Hepatocyte (in vitro differentiated cells): ENCODE measurements at regions not wholly inside any gene's neighbourhood (a gene's known extent, or its start where the extent isn't known, plus 50 kb on each side); places are given as distances from the start of the nearest gene placed in this dataset.

Experiments
- DNase-seq: peaks from one replicate; pipeline ENCODE4 v3.0.0-alpha.2; 2016; ENCODE audit warnings: low spot score
- H2AFZ ChIP-seq: fragments of 200-600 bp; sonication (generic); 2 replicates; pipeline ENCODE4 v1.6.0; 2016; ENCODE audit warnings: antibody characterized with exemption, mild to moderate bottlenecking
- H3K27ac ChIP-seq: fragments of 200-600 bp; sonication (generic); 2 replicates; pipeline ENCODE4 v1.5.1; 2016; ENCODE audit warnings: mild to moderate bottlenecking
- H3K27me3 ChIP-seq: fragments of 200-600 bp; sonication (generic); 2 replicates; pipeline ENCODE4 v1.6.1; 2016
- H3K36me3 ChIP-seq: fragments of 200-600 bp; sonication (generic); replicated peaks from 2 replicates; pipeline ENCODE4 v1.5.1; 2016; ENCODE audit warnings: low read depth; ENCODE audit not compliant: insufficient read depth
- H3K4me1 ChIP-seq: fragments of 200-600 bp; sonication (generic); 2 replicates; pipeline ENCODE4 v1.5.1; 2016; ENCODE audit warnings: mild to moderate bottlenecking, moderate library complexity; ENCODE audit not compliant: insufficient read depth
- H3K4me2 ChIP-seq: fragments of 200-600 bp; sonication (generic); 2 replicates; pipeline ENCODE4 v1.6.0; 2016
- H3K4me3 ChIP-seq: fragments of 200-600 bp; sonication (generic); 2 replicates; pipeline ENCODE4 v1.5.1; 2016; ENCODE audit warnings: mild to moderate bottlenecking
- H3K79me2 ChIP-seq: fragments of 200-600 bp; sonication (generic); 2 replicates; pipeline ENCODE4 v1.6.0; 2017; ENCODE audit warnings: mild to moderate bottlenecking
- H3K9me2 ChIP-seq: fragments of 200-600 bp; sonication (generic); replicated peaks from 2 replicates; pipeline ENCODE4 v1.6.0; 2017; ENCODE audit warnings: mild to moderate bottlenecking; ENCODE audit not compliant: insufficient read depth
- H3K9me3 ChIP-seq: fragments of 200-600 bp; sonication (generic); 2 replicates; pipeline ENCODE4 v1.5.1; 2016; ENCODE audit warnings: low read depth, mild to moderate bottlenecking
- H4K20me1 ChIP-seq: fragments of 200-600 bp; sonication (generic); 2 replicates; pipeline ENCODE4 v1.6.0; 2016; ENCODE audit warnings: mild to moderate bottlenecking; ENCODE audit not compliant: insufficient read depth, poor library complexity, severe bottlenecking
- CTCF ChIP-seq: fragments of 200-600 bp; sonication (generic); IDR thresholded peaks from 2 replicates; pipeline ENCODE4 v1.5.1; 2016; ENCODE audit warnings: antibody characterized with exemption, mild to moderate bottlenecking; ENCODE audit not compliant: poor library complexity
- EZH2 ChIP-seq: fragments of 200-600 bp; sonication (generic); IDR thresholded peaks from 2 replicates; pipeline ENCODE4 v1.6.1; 2016; ENCODE audit warnings: antibody characterized with exemption, mild to moderate bottlenecking, borderline replicate concordance
- EZH2phosphoT487 ChIP-seq: fragments of 200-600 bp; sonication (generic); IDR thresholded peaks from one replicate; pipeline ENCODE4 v1.6.1; 2018; ENCODE audit warnings: antibody characterized with exemption, mild to moderate bottlenecking, low read depth, moderate library complexity; ENCODE audit not compliant: unreplicated experiment, severe bottlenecking
- WGBS: methylation state at CpG from one replicate; pipeline ENCODE4 v1.1.6; 2016; ENCODE audit warnings: low lambda C conversion rate; ENCODE audit errors: missing lambda C conversion rate; 5-methylcytosine and 5-hydroxymethylcytosine counted together

- Histone ChIP-seq H3K4me3 (no peak overlapping the region), H3K9me3 (no peaks in the 10 kb centered on the region), H3K4me2 (no peak overlapping the region), H2AFZ (no peak overlapping the region), H3K36me3 (no peaks in the 10 kb centered on the region), H4K20me1 (no peaks in the 10 kb centered on the region), H3K27me3 (no peaks in the 10 kb centered on the region), H3K79me2 (no peaks in the 10 kb centered on the region), H3K9me2 (no peaks in the 10 kb centered on the region), H3K27ac (no peak overlapping the region), H3K4me1 (no peaks in the 10 kb centered on the region)
- 86% methylated on average over 6 of the region's 6 CpGs for WGBS
- no peak for DNase-seq
- TF ChIP-seq EZH2phosphoT487 (no peak), CTCF (no peak), EZH2 (no peak)
These were observed 837.9 kb upstream of the RBFOX1 start for GRCh38 chr16:6494716-6495115.

GRCh38 chr16:6493555-6493954 lies 839.1 kb upstream of the RBFOX1 start:
- Histone ChIP-seq H3K79me2 (no peaks in the 10 kb centered on the region), H3K9me3 (no peaks in the 10 kb centered on the region), H3K36me3 (no peaks in the 10 kb centered on the region), H3K9me2 (no peaks in the 10 kb centered on the region), H3K27me3 (no peaks in the 10 kb centered on the region), H3K4me2 (no peak overlapping the region), H3K4me1 (no peaks in the 10 kb centered on the region), H2AFZ (no peak overlapping the region), H4K20me1 (no peaks in the 10 kb centered on the region), H3K27ac (no peak overlapping the region), H3K4me3 (no peak overlapping the region)
- no peak for DNase-seq
- TF ChIP-seq EZH2 (no peak), CTCF (no peak), EZH2phosphoT487 (no peak)
- 88% methylated on average over 6 of the region's 6 CpGs for WGBS

- H4K20me1 ChIP-seq, result no peaks in the 10 kb centered on the region
- no peaks in the 10 kb centered on the region for H3K79me2 ChIP-seq
- H3K36me3 ChIP-seq, result no peaks in the 10 kb centered on the region
- H3K9me2 ChIP-seq, result no peaks in the 10 kb centered on the region
- H3K27me3 ChIP-seq, result no peaks in the 10 kb centered on the region
- no peak overlapping the region for H3K4me2 ChIP-seq
- H3K4me3 ChIP-seq, result no peak overlapping the region
- DNase-seq, result no peak
- H2AFZ ChIP-seq, result no peak overlapping the region
- no peaks in the 10 kb centered on the region for H3K9me3 ChIP-seq
- TF ChIP-seq EZH2phosphoT487, result no peak
- TF ChIP-seq EZH2, result no peak
- no peak for TF ChIP-seq CTCF
- no peaks in the 10 kb centered on the region for H3K4me1 ChIP-seq
- H3K27ac ChIP-seq, result no peak overlapping the region
These were observed 839.9 kb upstream of the RBFOX1 start for GRCh38 chr16:6492742-6493141.

GRCh38 chr16:6484935-6485334 lies 847.7 kb upstream of the RBFOX1 start:
- no peaks in the 10 kb centered on the region for H3K79me2 ChIP-seq
- TF ChIP-seq EZH2phosphoT487, result no peak
- no peak for TF ChIP-seq CTCF
- TF ChIP-seq EZH2, result no peak
- H4K20me1 ChIP-seq, result no peaks in the 10 kb centered on the region
- H3K9me2 ChIP-seq, result no peaks in the 10 kb centered on the region
- no peak for DNase-seq
- no peak overlapping the region for H3K27ac ChIP-seq
- H2AFZ ChIP-seq, result no peak overlapping the region
- 44% methylated on average over 2 of the region's 2 CpGs for WGBS
- no peak overlapping the region for H3K4me3 ChIP-seq
- H3K27me3 ChIP-seq, result peaks cover 27% of the 10 kb centered on the region
- no peaks in the 10 kb centered on the region for H3K4me1 ChIP-seq
- no peaks in the 10 kb centered on the region for H3K36me3 ChIP-seq
- no peak overlapping the region for H3K4me2 ChIP-seq
- no peaks in the 10 kb centered on the region for H3K9me3 ChIP-seq
